ENCODE measurements at regions not wholly inside any gene's neighbourhood (a gene's known extent, or its start where the extent isn't known, plus 50 kb on each side); places are given as distances from the start of the nearest gene placed in this dataset.

- H3K4me2 ChIP-seq (ENCODE audit: low read length): no peak overlapping the region
- no peaks in the 10 kb centered on the region for H3K79me2 ChIP-seq (replicated peaks; ENCODE audit: insufficient read depth, low read length)
- no peak overlapping the region for H2AFZ ChIP-seq (ENCODE audit: low read depth, low read length)
- no peak overlapping the region for H3K27ac ChIP-seq (ENCODE audit: low read length)
- no peak overlapping the region for H3K4me3 ChIP-seq (ENCODE audit: low read length)
- H3K9me3 ChIP-seq (ENCODE audit: low read length): no peaks in the 10 kb centered on the region
- TF ChIP-seq RAD21 (conservative IDR thresholded peaks at IDR 0.05): no peak
- no peak for TF ChIP-seq SMC3 (conservative IDR thresholded peaks at IDR 0.05; ENCODE audit: poor library complexity)
- no peak for TF ChIP-seq REST (IDR thresholded peaks at IDR 0.05; ENCODE audit: borderline replicate concordance)
- TF ChIP-seq TAF1 (IDR thresholded peaks at IDR 0.05; ENCODE audit: low read depth): no peak
- no peak for TF ChIP-seq CTCF (IDR thresholded peaks at IDR 0.05; ENCODE audit: poor library complexity, severe bottlenecking)
- no peak for TF ChIP-seq EZH2 (IDR thresholded peaks at IDR 0.05; ENCODE audit: borderline replicate concordance, insufficient read depth, low read length, poor library complexity, severe bottlenecking)
- no peaks in the 10 kb centered on the region for H3K9me2 ChIP-seq (ENCODE audit: insufficient read depth, low read length)
- no peaks in the 10 kb centered on the region for H3K36me3 ChIP-seq (ENCODE audit: insufficient read depth, low read length)
- H3F3A ChIP-seq (ENCODE audit: insufficient read depth, low read length, poor library complexity, severe bottlenecking): no peaks in the 10 kb centered on the region
- no peaks in the 10 kb centered on the region for H3K27me3 ChIP-seq (ENCODE audit: insufficient read depth, low read depth, low read length)
- no peak overlapping the region for H3K9ac ChIP-seq (ENCODE audit: low read length)
- H4K20me1 ChIP-seq (ENCODE audit: insufficient read depth): no peaks in the 10 kb centered on the region
These were observed 440.8 kb downstream of the RNF144A start for GRCh38 chr2:7357993-7358392.

DNA sequence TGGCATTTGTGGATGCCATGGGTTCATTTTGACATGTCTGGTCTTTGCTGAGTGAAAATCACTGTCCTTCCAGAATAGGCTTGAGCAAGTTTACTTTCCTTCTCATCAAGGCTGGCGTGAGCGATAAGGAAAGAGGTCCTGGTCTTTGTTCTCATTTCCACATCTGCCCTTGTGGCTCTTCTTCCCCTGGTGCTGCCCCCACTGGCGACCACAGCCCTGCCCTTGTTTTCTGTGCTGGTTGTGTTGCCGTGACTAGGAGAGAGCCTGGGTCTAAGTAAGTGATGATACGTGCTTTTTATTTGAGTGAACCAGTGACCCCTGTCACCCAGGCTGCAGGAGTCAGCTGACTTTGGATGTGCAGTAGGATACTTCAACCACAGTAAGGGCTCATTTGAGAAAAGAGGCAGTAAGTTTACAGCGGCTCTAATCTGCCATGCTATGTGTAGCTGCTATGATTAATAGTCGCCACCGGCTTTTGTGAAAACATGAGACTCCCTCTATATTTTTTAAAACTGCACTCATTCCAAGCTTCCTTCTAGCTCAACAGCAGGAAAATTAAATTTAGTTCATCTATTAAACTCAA is 441.7 kb downstream of the RNF144A start:
- H3K36me3 ChIP-seq (ENCODE audit: insufficient read depth, low read length): no peaks in the 10 kb centered on the region
- H4K20me1 ChIP-seq (ENCODE audit: insufficient read depth): no peaks in the 10 kb centered on the region
- H3K27ac ChIP-seq (ENCODE audit: low read length): no peak overlapping the region
- TF ChIP-seq MXI1 (conservative IDR thresholded peaks at IDR 0.05; ENCODE audit: poor library complexity, severe bottlenecking) (no peak), CTCF (IDR thresholded peaks at IDR 0.05; ENCODE audit: poor library complexity, severe bottlenecking) (no peak), EP300 (conservative IDR thresholded peaks at IDR 0.05; ENCODE audit: poor library complexity, severe bottlenecking) (no peak), RAD21 (conservative IDR thresholded peaks at IDR 0.05) (no peak)
- no peak overlapping the region for H2AFZ ChIP-seq (ENCODE audit: low read depth, low read length)
- no peaks in the 10 kb centered on the region for H3K27me3 ChIP-seq (ENCODE audit: insufficient read depth, low read depth, low read length)
- no peaks in the 10 kb centered on the region for H3K9me3 ChIP-seq (ENCODE audit: low read length)
- no peaks in the 10 kb centered on the region for H3F3A ChIP-seq (ENCODE audit: insufficient read depth, low read length, poor library complexity, severe bottlenecking)
- H3K4me2 ChIP-seq (ENCODE audit: low read length): no peak overlapping the region
- no peak overlapping the region for H3K4me3 ChIP-seq (ENCODE audit: low read length)
- H3K9ac ChIP-seq (ENCODE audit: low read length): no peak overlapping the region
- H3K9me2 ChIP-seq (ENCODE audit: insufficient read depth, low read length): no peaks in the 10 kb centered on the region
- H3K79me2 ChIP-seq (replicated peaks; ENCODE audit: insufficient read depth, low read length): no peaks in the 10 kb centered on the region

All from neural cell (in vitro differentiated cells).